Immature natural killer cell (primary cell): ENCODE measurements at regions not wholly inside any gene's neighbourhood (a gene's known extent, or its start where the extent isn't known, plus 50 kb on each side); places are given as distances from the start of the nearest gene placed in this dataset.

Source experiments
- DNase-seq, 3 donors: peaks; one replicate each; pipeline ENCODE4 v3.0.0; 2022; ENCODE audit warnings: mixed read lengths in 1 of 3
- H3K27ac Mint-ChIP-seq, 6 donors: one replicate each; pipeline ENCODE4 v1.8.0; 2020; ENCODE audit warnings: mixed read lengths in 6 of 6, mild to moderate bottlenecking in 5 of 6, inconsistent platforms in 4 of 6, moderate library complexity in 3 of 6
- H3K27me3 Mint-ChIP-seq, 3 donors: one replicate each; pipeline ENCODE4 v1.8.0; 2020 to 2021; ENCODE audit warnings: low read depth in 3 of 3, mild to moderate bottlenecking in 3 of 3, mixed read lengths in 3 of 3, moderate library complexity in 3 of 3, inconsistent platforms in 1 of 3
- H3K36me3 Mint-ChIP-seq, 3 donors: one replicate each; pipeline ENCODE4 v1.8.0; 2020; ENCODE audit warnings: mixed read lengths in 3 of 3, inconsistent platforms in 2 of 3, mild to moderate bottlenecking in 2 of 3
- H3K4me1 Mint-ChIP-seq, 2 donors: one replicate each; pipeline ENCODE4 v1.8.0; 2020; ENCODE audit warnings: inconsistent platforms in 2 of 2, mild to moderate bottlenecking in 2 of 2, mixed read lengths in 2 of 2, moderate library complexity in 1 of 2
- H3K4me3 Mint-ChIP-seq, 5 donors: one replicate each; pipeline ENCODE4 v1.8.0; 2020; ENCODE audit warnings: mild to moderate bottlenecking in 5 of 5, mixed read lengths in 5 of 5, inconsistent platforms in 3 of 5, moderate library complexity in 3 of 5
- H3K9me3 Mint-ChIP-seq, 6 donors: one replicate each; pipeline ENCODE4 v1.8.0; 2020; ENCODE audit warnings: mild to moderate bottlenecking in 6 of 6, mixed read lengths in 6 of 6, inconsistent platforms in 4 of 6, moderate library complexity in 3 of 6

- H3K36me3 Mint-ChIP-seq = no peaks in the 10 kb centered on the region
- peaks cover 0 to 3% (median 1%) of the 10 kb centered on the region in 6 donors for H3K9me3 Mint-ChIP-seq
- no peak overlapping the region for H3K27ac Mint-ChIP-seq
- no peak for DNase-seq
- no peaks in the 10 kb centered on the region for H3K4me1 Mint-ChIP-seq
- H3K4me3 Mint-ChIP-seq = no peak overlapping the region
- H3K27me3 Mint-ChIP-seq = peaks cover 0 to 2% (median 0%) of the 10 kb centered on the region in 3 donors
Measured at GRCh38 chr7:54837168-54837567, 78.2 kb upstream of the SEC61G start.

- Mint-ChIP-seq H3K4me1 (no peaks in the 10 kb centered on the region), H3K27ac (no peak overlapping the region), H3K4me3 (no peak overlapping the region), H3K36me3 (no peaks in the 10 kb centered on the region), H3K27me3 (peaks cover 0 to 2% (median 0%) of the 10 kb centered on the region in 3 donors), H3K9me3 (peaks cover 0 to 3% (median 1%) of the 10 kb centered on the region in 6 donors)
- no peak for DNase-seq
Measured at GRCh38 chr7:54837761-54838160, 78.8 kb upstream of the SEC61G start.

- Mint-ChIP-seq H3K36me3 (no peaks in the 10 kb centered on the region), H3K9me3 (peaks cover 0 to 3% (median 1%) of the 10 kb centered on the region in 6 donors), H3K27me3 (peaks cover 0 to 2% (median 0%) of the 10 kb centered on the region in 3 donors), H3K27ac (no peak overlapping the region), H3K4me1 (no peaks in the 10 kb centered on the region), H3K4me3 (no peak overlapping the region)
- no peak for DNase-seq
Measured at GRCh38 chr7:54838175-54838910, 79.3 kb upstream of the SEC61G start.

GRCh38 chr7:54839575-54840213 is 80.7 kb upstream of the SEC61G start:
- Mint-ChIP-seq H3K4me3 (no peak overlapping the region), H3K27me3 (peaks cover 0 to 2% (median 0%) of the 10 kb centered on the region in 3 donors), H3K36me3 (no peaks in the 10 kb centered on the region), H3K27ac (no peak overlapping the region), H3K9me3 (peaks cover 0 to 3% (median 1%) of the 10 kb centered on the region in 6 donors), H3K4me1 (no peaks in the 10 kb centered on the region)
- DNase-seq = no peak

GRCh38 chr7:54841772-54842697 is 83.0 kb upstream of the SEC61G start:
- no peak overlapping the region for H3K4me3 Mint-ChIP-seq
- DNase-seq = no peak
- no peaks in the 10 kb centered on the region for H3K4me1 Mint-ChIP-seq
- no peak overlapping the region for H3K27ac Mint-ChIP-seq
- H3K36me3 Mint-ChIP-seq = no peaks in the 10 kb centered on the region
- H3K27me3 Mint-ChIP-seq = peaks cover 0 to 2% (median 0%) of the 10 kb centered on the region in 3 donors
- no peaks in the 10 kb centered on the region for H3K9me3 Mint-ChIP-seq

GRCh38 chr7:54843841-54844355 is 84.9 kb upstream of the SEC61G start:
- H3K4me1 Mint-ChIP-seq = no peaks in the 10 kb centered on the region
- H3K27me3 Mint-ChIP-seq = peaks cover 0 to 2% (median 0%) of the 10 kb centered on the region in 3 donors
- H3K27ac Mint-ChIP-seq = no peak overlapping the region
- no peak overlapping the region for H3K4me3 Mint-ChIP-seq
- H3K36me3 Mint-ChIP-seq = no peaks in the 10 kb centered on the region
- no peak for DNase-seq
- H3K9me3 Mint-ChIP-seq = no peaks in the 10 kb centered on the region

GRCh38 chr7:54846273-54846672 is 87.3 kb upstream of the SEC61G start:
- H3K9me3 Mint-ChIP-seq = peaks cover 0 to 16% (median 7%) of the 10 kb centered on the region in 6 donors
- no peaks in the 10 kb centered on the region for H3K4me1 Mint-ChIP-seq
- H3K36me3 Mint-ChIP-seq = no peaks in the 10 kb centered on the region
- H3K27me3 Mint-ChIP-seq = peaks cover 0 to 7% (median 3%) of the 10 kb centered on the region in 3 donors
- DNase-seq = no peak
- no peak overlapping the region for H3K4me3 Mint-ChIP-seq
- no peak overlapping the region for H3K27ac Mint-ChIP-seq

GRCh38 chr7:54847921-54848320 is 88.9 kb upstream of the SEC61G start:
- H3K9me3 Mint-ChIP-seq = peaks cover 0 to 18% (median 9%) of the 10 kb centered on the region in 6 donors
- no peaks in the 10 kb centered on the region for H3K4me1 Mint-ChIP-seq
- H3K27ac Mint-ChIP-seq = no peak overlapping the region
- no peak overlapping the region for H3K4me3 Mint-ChIP-seq
- no peak for DNase-seq
- no peaks in the 10 kb centered on the region for H3K36me3 Mint-ChIP-seq
- peaks cover 0 to 8% (median 3%) of the 10 kb centered on the region in 3 donors for H3K27me3 Mint-ChIP-seq

- no peak overlapping the region for H3K4me3 Mint-ChIP-seq
- H3K4me1 Mint-ChIP-seq = no peaks in the 10 kb centered on the region
- H3K9me3 Mint-ChIP-seq = peaks cover 3 to 25% (median 14%) of the 10 kb centered on the region in 6 donors
- H3K27ac Mint-ChIP-seq = no peak overlapping the region
- no peak for DNase-seq
- peaks cover 3 to 7% (median 4%) of the 10 kb centered on the region in 3 donors for H3K27me3 Mint-ChIP-seq
- no peaks in the 10 kb centered on the region for H3K36me3 Mint-ChIP-seq
Measured at GRCh38 chr7:54856856-54857255, 97.8 kb upstream of the SEC61G start.

- no peak overlapping the region for H3K4me3 Mint-ChIP-seq
- H3K27ac Mint-ChIP-seq = no peak overlapping the region
- peaks cover 3 to 25% (median 14%) of the 10 kb centered on the region in 6 donors for H3K9me3 Mint-ChIP-seq
- DNase-seq = no peak
- H3K4me1 Mint-ChIP-seq = no peaks in the 10 kb centered on the region
- no peaks in the 10 kb centered on the region for H3K36me3 Mint-ChIP-seq
- H3K27me3 Mint-ChIP-seq = peaks cover 3 to 7% (median 4%) of the 10 kb centered on the region in 3 donors
Measured at GRCh38 chr7:54857294-54857693, 98.3 kb upstream of the SEC61G start.

GRCh38 chr7:54858008-54858692 is 99.1 kb upstream of the SEC61G start:
- DNase-seq = no peak
- Mint-ChIP-seq H3K27ac (no peak overlapping the region), H3K4me1 (no peaks in the 10 kb centered on the region), H3K27me3 (peaks cover 1 to 7% (median 4%) of the 10 kb centered on the region in 3 donors), H3K4me3 (no peak overlapping the region), H3K36me3 (no peaks in the 10 kb centered on the region), H3K9me3 (peaks cover 3 to 25% (median 11%) of the 10 kb centered on the region in 6 donors)

- Mint-ChIP-seq H3K27me3 (peaks cover 1 to 7% (median 4%) of the 10 kb centered on the region in 3 donors), H3K9me3 (peaks cover 0 to 25% (median 3%) of the 10 kb centered on the region in 6 donors), H3K27ac (no peak overlapping the region), H3K4me1 (no peaks in the 10 kb centered on the region), H3K36me3 (no peaks in the 10 kb centered on the region), H3K4me3 (no peak overlapping the region)
- DNase-seq = no peak
Measured at GRCh38 chr7:54859066-54859465, 100.1 kb upstream of the SEC61G start.

GRCh38 chr7:54859545-54859944 is 100.5 kb upstream of the SEC61G start:
- H3K4me1 Mint-ChIP-seq = no peaks in the 10 kb centered on the region
- H3K4me3 Mint-ChIP-seq = no peak overlapping the region

More at GRCh38 chr7:54859545-54859944, 100.5 kb upstream of the SEC61G start:
- Mint-ChIP-seq H3K9me3 (peaks cover 0 to 21% (median 3%) of the 10 kb centered on the region in 6 donors), H3K27me3 (peaks cover 1 to 7% (median 4%) of the 10 kb centered on the region in 3 donors), H3K27ac (no peak overlapping the region), H3K36me3 (no peaks in the 10 kb centered on the region)
- DNase-seq = no peak
